A673 (cell line): ENCODE measurements at regions not wholly inside any gene's neighbourhood (a gene's known extent, or its start where the extent isn't known, plus 50 kb on each side); places are given as distances from the start of the nearest gene placed in this dataset.
A peak's percentile ranks its signal among the peaks of the same experiment; 100 is the strongest.
"Not testable (repeated sequence)": the region's sequence is repeated elsewhere in the genome, so short reads cannot be mapped to it uniquely, and the experiment has no call there.

ENCODE experiments used
- BruUV-seq: library from RNA; stranded (reverse); fragments of 400-500 nt; replicated peaks from 2 replicates; lab custom pipeline; 2021; lab: Mats Ljungman, UMichigan
- CTCF ChIA-PET: fragments of 300-600 bp; sonication (Branson Sonifier 250); formaldehyde crosslinking; loops from one replicate; lab custom pipeline; 2022; ENCODE audit warnings: antibody characterized with exemption; lab: Charles Lee
- POLR2A ChIA-PET: fragments of 300-600 bp; sonication (Branson Sonifier 250); formaldehyde crosslinking; loops from one replicate; lab custom pipeline; 2022; ENCODE audit warnings: antibody characterized with exemption; ENCODE audit not compliant: low non-redundant PET; lab: Charles Lee
- DNase-seq: peaks from one replicate; pipeline ENCODE4 v3.0.0-alpha.2; 2015; ENCODE audit warnings: low spot score
- H3K27ac ChIP-seq: fragments of 200-600 bp; sonication (generic); 2 replicates; pipeline ENCODE4 v1.5.1; 2016; ENCODE audit warnings: mixed run types, low read depth, mild to moderate bottlenecking, mixed read lengths, antibody characterized with exemption, low read length; ENCODE audit not compliant: poor library complexity, severe bottlenecking
- H3K27me3 ChIP-seq: fragments of 200-600 bp; sonication (generic); replicated peaks from 2 replicates; pipeline ENCODE4 v1.6.1; 2017; ENCODE audit warnings: mixed run types, low read depth, mild to moderate bottlenecking, mixed read lengths, antibody characterized with exemption, low read length; ENCODE audit not compliant: insufficient read depth, poor library complexity
- H3K36me3 ChIP-seq: fragments of 200-600 bp; sonication (generic); 2 replicates; pipeline ENCODE4 v1.6.1; 2016; ENCODE audit warnings: mixed run types, mild to moderate bottlenecking, mixed read lengths, antibody characterized with exemption, low read length; ENCODE audit not compliant: insufficient read depth, poor library complexity, severe bottlenecking
- H3K4me1 ChIP-seq: fragments of 200-600 bp; sonication (generic); 2 replicates; pipeline ENCODE4 v1.6.1; 2017; ENCODE audit warnings: mixed run types, mild to moderate bottlenecking, mixed read lengths, antibody characterized with exemption, low read length; ENCODE audit not compliant: insufficient read depth, poor library complexity, severe bottlenecking
- H3K4me3 ChIP-seq: fragments of 200-600 bp; sonication (generic); 2 replicates; pipeline ENCODE4 v1.5.1; 2016; ENCODE audit warnings: low read depth, mixed run types, mild to moderate bottlenecking, mixed read lengths, low read length; ENCODE audit not compliant: poor library complexity, severe bottlenecking
- H3K9me3 ChIP-seq: fragments of 200-600 bp; sonication (generic); 2 replicates; pipeline ENCODE4 v1.6.1; 2016; ENCODE audit warnings: mixed run types, low read depth, mild to moderate bottlenecking, mixed read lengths, antibody characterized with exemption, low read length; ENCODE audit not compliant: poor library complexity, severe bottlenecking
- CTCF ChIP-seq: fragments of 300-800, 200-600 bp; sonication (generic); conservative IDR thresholded peaks from 2 replicates; pipeline ENCODE4 v1.5.1; 2017; ENCODE audit warnings: low read depth, mild to moderate bottlenecking, antibody characterized with exemption, low read length, moderate library complexity, mixed read lengths
- EZH2 ChIP-seq: fragments of 200-600 bp; sonication (generic); IDR thresholded peaks from 2 replicates; pipeline ENCODE4 v1.6.1; 2017; ENCODE audit warnings: borderline replicate concordance, low read depth, mild to moderate bottlenecking, mixed read lengths, antibody characterized with exemption, low read length; ENCODE audit not compliant: poor library complexity, severe bottlenecking
- intact Hi-C: fragments of 100-400 bp; cut with micrococcal nuclease; formaldehyde crosslinking; loops from one replicate; pipeline ENCODE4 v1.10.0; 2022; ENCODE audit not compliant: unreplicated experiment

- CTCF ChIA-PET = no interaction called here
- no peak for DNase-seq
- no peak overlapping the region for H3K4me3 ChIP-seq
Measured at GRCh38 chr6:27143474-27144026, 104.0 kb upstream of the PRSS16 start.

GRCh38 chr6:27144740-27145079 lies 102.8 kb upstream of the PRSS16 start:
- Histone ChIP-seq H3K27me3 (no peaks in the 10 kb centered on the region), H3K4me3 (peak overlapping the region; percentile 53), H3K4me1 (peaks cover 8% of the 10 kb centered on the region), H3K9me3 (no peaks in the 10 kb centered on the region), H3K36me3 (no peaks in the 10 kb centered on the region), H3K27ac (peak overlapping the region; percentile 92)
- ChIA-PET POLR2A (interaction anchor here (1.1 kb wide), 1 partner anchor 12 kb away, joined by 3 read pairs; a partner anchor contains a TSS), CTCF (no interaction called here)
- no peak for TF ChIP-seq EZH2
- TF ChIP-seq CTCF = no peak
- peak; percentile 29 for DNase-seq
- BruUV-seq = no TSS peak
- intact Hi-C loops = loop anchor here (5.0 kb wide), 3 partner anchors 663 to 872 kb away; a partner anchor contains a TSS

More at GRCh38 chr6:27143474-27144026, 104.0 kb upstream of the PRSS16 start:
- Histone ChIP-seq H3K36me3 (no peaks in the 10 kb centered on the region), H3K9me3 (no peaks in the 10 kb centered on the region), H3K27me3 (no peaks in the 10 kb centered on the region), H3K4me1 (peaks cover 8% of the 10 kb centered on the region), H3K27ac (no peak overlapping the region)
- POLR2A ChIA-PET = interaction anchor here (0.7 kb wide), 1 partner anchor 960 kb away, joined by 7 read pairs; no protein-coding TSS in a partner anchor
- TF ChIP-seq CTCF (no peak), EZH2 (no peak)
- BruUV-seq = no TSS peak
- intact Hi-C loops = no loop called here

GRCh38 chr6:27145731-27146455 lies 101.6 kb upstream of the PRSS16 start:
- Histone ChIP-seq H3K27ac (peak overlapping the region; percentile 92), H3K36me3 (no peaks in the 10 kb centered on the region), H3K4me3 (peak overlapping the region; percentile 53), H3K9me3 (no peaks in the 10 kb centered on the region), H3K4me1 (peaks cover 5% of the 10 kb centered on the region), H3K27me3 (no peaks in the 10 kb centered on the region)
- BruUV-seq = no TSS peak
- peak; percentile 94 for DNase-seq
- ChIA-PET POLR2A (interaction anchor here (1.3 to 2.1 kb wide), 3 partner anchors 13 to 747 kb away, joined by 7 to 74 read pairs (median 14); a partner anchor contains a TSS), CTCF (no interaction called here)
- intact Hi-C loops = loop anchor here (2.0 to 5.0 kb wide), 4 partner anchors 13 to 874 kb away; a partner anchor contains a TSS
- TF ChIP-seq CTCF = no peak
- no peak for TF ChIP-seq EZH2

- intact Hi-C loops = loop anchor here (2.0 to 5.0 kb wide), 4 partner anchors 14 to 874 kb away; a partner anchor contains a TSS
- peak overlapping the region; percentile 53 for H3K4me3 ChIP-seq
- H3K27me3 ChIP-seq, H3K36me3 ChIP-seq, CTCF ChIA-PET, DNase-seq, H3K4me1 ChIP-seq, H3K9me3 ChIP-seq: not testable (repeated sequence)
- POLR2A ChIA-PET = interaction anchor here (0.9 to 2.1 kb wide), 8 partner anchors 13 to 957 kb away, joined by 4 to 74 read pairs (median 7); a partner anchor contains a TSS
- BruUV-seq = TSS peak; percentile 89
- H3K27ac ChIP-seq = peak overlapping the region; percentile 92
Measured at GRCh38 chr6:27146456-27146705, 101.1 kb upstream of the PRSS16 start.
